ENCODE measurements at regions not wholly inside any gene's neighbourhood (a gene's known extent, or its start where the extent isn't known, plus 50 kb on each side); places are given as distances from the start of the nearest gene placed in this dataset.

- no peaks in the 10 kb centered on the region for H3K27me3 ChIP-seq (replicated peaks in 1 of 2; ENCODE audit: control insufficient read depth in 2 of 2, insufficient read depth in 2 of 2, low read length in 1 of 2)
- no peak overlapping the region for H3K27ac ChIP-seq (ENCODE audit: control insufficient read depth, insufficient read depth)
- in situ Hi-C loops (cut with MboI) (no loop called here), intact Hi-C loops (cut with micrococcal nuclease; ENCODE audit: unreplicated experiment) (no loop called here)
- POLR2A ChIA-PET = interaction anchor here (2.6 kb wide), 1 partner anchor 12 kb away, joined by 7 read pairs; a partner anchor contains a TSS
- CTCF ChIA-PET = no interaction called here
- no peak overlapping the region for H3K4me2 ChIP-seq (ENCODE audit: control insufficient read depth, insufficient read depth)
- 80% methylated on average over 6 of the region's 6 CpGs for WGBS (ENCODE audit: insufficient coverage, insufficient replicate concordance, low lambda C conversion rate, missing lambda C conversion rate)
- no peak for FAIRE-seq
- H3K36me3 ChIP-seq (ENCODE audit: control insufficient read depth in 2 of 2, insufficient read depth in 2 of 2, low read length in 1 of 2) = no peaks in the 10 kb centered on the region
- SMC1A ChIA-PET (ENCODE audit: uncharacterized antibody, unreplicated experiment) = interaction anchor here (1.4 to 3.1 kb wide), 2 partner anchors 7 to 93 kb away, joined by 4 to 20 read pairs; partner anchors contain the start of gene HNRNPU
- H3K4me1 ChIP-seq (ENCODE audit: control insufficient read depth, insufficient read depth, low read length) = peaks cover 6% of the 10 kb centered on the region
- no peaks in the 10 kb centered on the region for H4K20me1 ChIP-seq (ENCODE audit: control insufficient read depth, insufficient read depth)
- RAD21 ChIA-PET (ENCODE audit: unreplicated experiment) = no interaction called here
- ATAC-seq = no peak
- no peak overlapping the region for H3K4me3 ChIP-seq
- no peaks in the 10 kb centered on the region for H3K79me2 ChIP-seq (ENCODE audit: control insufficient read depth, insufficient read depth, low read length)
- no peaks in the 10 kb centered on the region for H3K9me3 ChIP-seq (replicated peaks; ENCODE audit: control insufficient read depth, insufficient read depth, low read length)
- no peak overlapping the region; the same call in 1 of the 2 replicates for H2AFZ ChIP-seq (ENCODE audit: control insufficient read depth, low read depth, low read length)
- no TSS peak for BruUV-seq (replicated peaks)
- no peak overlapping the region for H3K9ac ChIP-seq (ENCODE audit: control insufficient read depth, insufficient read depth, low read length)
- DNase-seq (ENCODE audit: low read depth, low spot score) = no peak
- TF ChIP-seq NFYA (IDR thresholded peaks at IDR 0.05; ENCODE audit: borderline replicate concordance, low read depth, low read length) (no peak), RAD51 (IDR thresholded peaks at IDR 0.05) (no peak), IRF5 (IDR thresholded peaks at IDR 0.05; ENCODE audit: borderline replicate concordance) (no peak), HCFC1 (IDR thresholded peaks at IDR 0.05; ENCODE audit: low read length) (no peak), SREBF1 (IDR thresholded peaks at IDR 0.05; ENCODE audit: low read length) (no peak), ZBED1 (IDR thresholded peaks at IDR 0.05; ENCODE audit: borderline replicate concordance) (no peak), PBX3 (IDR thresholded peaks at IDR 0.05; ENCODE audit: insufficient replicate concordance, low read depth, low read length) (no peak), IKZF1 (conservative IDR thresholded peaks at IDR 0.05) (no peak), ZNF24 (IDR thresholded peaks at IDR 0.05) (no peak), RELB (IDR thresholded peaks at IDR 0.05; ENCODE audit: low read depth) (no peak), POLR2AphosphoS5 (IDR thresholded peaks at IDR 0.05; ENCODE audit: low read length) (no peak), JUND (IDR thresholded peaks at IDR 0.05; ENCODE audit: low read depth, low read length) (no peak), SKIL (IDR thresholded peaks at IDR 0.05; ENCODE audit: low read depth, poor library complexity, severe bottlenecking) (no peak), EGR1 (IDR thresholded peaks at IDR 0.05; ENCODE audit: borderline replicate concordance in 1 of 2, low read depth in 2 of 2, low read length in 2 of 2) (no peak), BRCA1 (IDR thresholded peaks at IDR 0.05; ENCODE audit: low read depth, low read length) (no peak), PRDM15 (CRISPR knock-in tag; IDR thresholded peaks at IDR 0.05) (no peak)
These were observed 92.8 kb upstream of the HNRNPU start for GRCh38 chr1:244957122-244957521.
